Lower leg skin (tissue), 3 donors: ENCODE measurements at regions not wholly inside any gene's neighbourhood (a gene's known extent, or its start where the extent isn't known, plus 50 kb on each side); places are given as distances from the start of the nearest gene placed in this dataset.

Experiments
- CTCF ChIP-seq, 3 donors: fragments of 450-650 bp; IDR thresholded peaks; one replicate each; pipeline ENCODE4 v1.5.1; 2016; ENCODE audit warnings: antibody characterized with exemption in 3 of 3, mild to moderate bottlenecking in 3 of 3, moderate library complexity in 2 of 3
- POLR2A ChIP-seq, 2 donors: fragments of 450-650 bp; IDR thresholded peaks; one replicate each; pipeline ENCODE4 v1.6.1; 2016 to 2017; ENCODE audit warnings: antibody characterized with exemption in 2 of 2, mild to moderate bottlenecking in 1 of 2, moderate library complexity in 1 of 2

DNA sequence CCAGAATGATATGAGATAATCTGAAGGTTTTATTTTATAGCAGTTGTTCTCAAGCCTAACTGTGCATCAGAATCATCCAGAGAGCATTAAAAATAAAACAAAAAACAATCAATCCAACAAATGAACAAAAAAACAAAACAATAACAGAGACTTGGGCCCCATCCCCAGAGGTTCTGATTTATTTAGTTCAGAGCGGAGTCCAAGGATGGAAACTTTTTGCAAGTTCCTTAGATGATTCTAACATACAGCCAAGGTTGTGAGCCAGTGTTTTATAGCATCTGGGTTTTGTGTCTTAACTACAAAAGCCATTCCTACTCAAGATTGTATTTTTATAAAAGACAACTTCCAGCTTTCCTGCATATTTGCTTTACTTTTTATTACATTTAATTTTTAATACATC lies 59.4 kb upstream of the GRPR start:
- TF ChIP-seq CTCF (IDR thresholded peaks at IDR 0.05) (no peak), POLR2A (IDR thresholded peaks at IDR 0.05) (no peak)
